Skin epidermis (tissue), 12 donors: ENCODE measurements at regions not wholly inside any gene's neighbourhood (a gene's known extent, or its start where the extent isn't known, plus 50 kb on each side); places are given as distances from the start of the nearest gene placed in this dataset.

Experiments
- H3K27ac ChIP-seq, 21 experiments: fragments of 200-600 bp; sonication (generic) in 11 of 21; one replicate each; pipeline ENCODE4 v1.5.0; 2020; ENCODE audit warnings: mild to moderate bottlenecking in 3 of 21, inconsistent platforms in 2 of 21, moderate library complexity in 2 of 21
- H3K4me3 ChIP-seq, 7 experiments: fragments of 200-600 bp; sonication (generic) in 2 of 7; one replicate each; pipeline ENCODE4 v1.5.0; 2020; ENCODE audit warnings: inconsistent platforms in 2 of 7, mild to moderate bottlenecking in 2 of 7, moderate library complexity in 1 of 7

GRCh38 chr6:139486476-139486799, 112.0 kb upstream of the CITED2 start:
- Histone ChIP-seq H3K27ac (no peak overlapping the region), H3K4me3 (no peak overlapping the region)

DNA sequence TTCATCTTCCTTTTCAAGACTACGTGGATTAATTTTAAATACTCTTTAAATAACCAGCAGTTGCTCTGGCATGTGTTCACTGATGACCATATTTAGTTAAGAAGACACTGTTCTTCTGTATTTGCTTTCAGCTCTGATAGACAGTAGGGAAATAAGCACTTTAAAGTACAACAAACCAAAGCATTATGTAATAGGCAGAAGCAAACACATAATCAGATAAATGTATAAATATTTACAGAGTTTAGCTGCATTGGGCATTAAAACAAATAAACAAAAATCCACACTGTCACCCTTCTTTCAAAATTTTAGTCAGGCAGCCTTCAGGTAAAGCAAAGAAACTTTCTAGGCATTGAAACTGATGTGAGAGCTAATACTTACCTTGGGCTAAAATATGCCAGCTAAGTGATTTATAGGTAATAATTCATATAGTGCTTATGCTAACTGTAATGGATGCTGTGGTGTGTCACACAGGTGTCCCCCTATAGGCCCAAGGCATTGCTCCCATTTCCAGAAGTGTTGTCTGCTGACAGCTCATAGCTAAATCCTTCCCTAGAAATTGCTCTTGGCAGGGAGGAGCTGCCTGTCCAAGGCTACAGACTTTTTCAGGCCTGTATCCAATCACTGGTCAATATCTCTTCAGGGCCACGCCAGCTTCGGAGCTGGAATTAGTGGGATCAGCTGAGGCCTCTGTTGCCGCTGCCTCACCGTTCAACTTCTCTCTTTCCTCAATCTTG, 111.5 kb upstream of the CITED2 start:
- H3K4me3 ChIP-seq = no peak overlapping the region
- no peak overlapping the region for H3K27ac ChIP-seq

DNA sequence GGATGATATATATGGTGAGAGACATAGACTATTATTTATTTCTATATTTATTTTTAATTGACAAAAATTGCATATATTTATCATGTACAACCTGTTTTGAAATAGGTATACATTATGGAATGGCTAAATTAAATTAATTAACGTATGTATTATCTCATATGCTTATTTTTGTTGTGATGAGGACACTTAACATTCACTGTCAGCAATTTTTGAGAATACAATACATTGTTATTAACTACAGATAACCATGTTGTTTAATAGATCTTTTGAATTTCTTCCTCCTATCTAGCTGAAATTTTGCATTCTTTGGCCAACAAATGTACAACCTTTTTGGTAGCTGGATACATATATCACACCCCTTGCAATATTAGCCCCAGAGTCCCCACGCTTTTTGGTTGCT, 110.7 kb upstream of the CITED2 start:
- Histone ChIP-seq H3K4me3 (no peak overlapping the region), H3K27ac (no peak overlapping the region)

- no peak overlapping the region for H3K4me3 ChIP-seq
- no peak overlapping the region for H3K27ac ChIP-seq
These were observed 108.6 kb upstream of the CITED2 start for GRCh38 chr6:139483079-139483478.

- no peak overlapping the region for H3K4me3 ChIP-seq
- H3K27ac ChIP-seq = no peak overlapping the region
These were observed 107.8 kb upstream of the CITED2 start for GRCh38 chr6:139482287-139482686.

DNA sequence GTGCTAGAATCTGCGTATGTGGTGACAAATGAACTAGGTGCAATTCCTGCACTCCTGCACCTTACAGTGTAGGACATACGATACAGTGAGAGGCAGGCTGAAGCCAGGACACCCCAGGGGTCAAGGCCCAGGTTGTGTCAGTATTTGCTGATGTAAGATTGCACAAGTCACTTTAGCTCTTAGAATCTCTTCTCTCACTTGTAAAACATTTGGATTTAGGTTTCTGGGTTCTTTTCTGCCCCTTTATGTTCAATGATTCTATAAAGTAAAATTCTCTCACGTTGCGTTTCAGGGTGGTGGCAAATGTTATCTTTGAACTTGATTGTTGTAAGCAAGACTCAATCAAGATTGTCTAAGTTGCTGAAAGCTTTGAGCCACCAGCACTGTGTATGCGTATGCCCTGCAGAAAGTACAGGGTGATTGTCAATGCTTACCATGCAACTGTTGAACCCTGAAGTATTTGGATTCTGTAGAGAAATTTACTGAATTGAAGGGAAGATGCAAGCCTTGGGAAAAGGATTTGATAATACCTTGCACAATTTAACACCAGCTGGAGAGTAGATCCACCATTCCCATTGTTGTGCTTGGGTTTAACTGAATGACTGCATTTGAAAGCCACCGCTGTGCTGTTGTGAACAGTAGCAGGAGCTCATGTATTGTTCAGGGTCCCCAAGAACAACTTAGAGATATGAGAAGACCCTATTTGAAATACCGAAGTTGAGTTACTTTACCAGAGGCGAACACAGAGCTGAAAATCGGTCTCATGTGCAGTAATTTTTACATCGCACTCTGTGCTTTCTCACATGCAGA, 106.1 kb upstream of the CITED2 start:
- H3K27ac ChIP-seq = no peak overlapping the region
- H3K4me3 ChIP-seq = no peak overlapping the region

DNA sequence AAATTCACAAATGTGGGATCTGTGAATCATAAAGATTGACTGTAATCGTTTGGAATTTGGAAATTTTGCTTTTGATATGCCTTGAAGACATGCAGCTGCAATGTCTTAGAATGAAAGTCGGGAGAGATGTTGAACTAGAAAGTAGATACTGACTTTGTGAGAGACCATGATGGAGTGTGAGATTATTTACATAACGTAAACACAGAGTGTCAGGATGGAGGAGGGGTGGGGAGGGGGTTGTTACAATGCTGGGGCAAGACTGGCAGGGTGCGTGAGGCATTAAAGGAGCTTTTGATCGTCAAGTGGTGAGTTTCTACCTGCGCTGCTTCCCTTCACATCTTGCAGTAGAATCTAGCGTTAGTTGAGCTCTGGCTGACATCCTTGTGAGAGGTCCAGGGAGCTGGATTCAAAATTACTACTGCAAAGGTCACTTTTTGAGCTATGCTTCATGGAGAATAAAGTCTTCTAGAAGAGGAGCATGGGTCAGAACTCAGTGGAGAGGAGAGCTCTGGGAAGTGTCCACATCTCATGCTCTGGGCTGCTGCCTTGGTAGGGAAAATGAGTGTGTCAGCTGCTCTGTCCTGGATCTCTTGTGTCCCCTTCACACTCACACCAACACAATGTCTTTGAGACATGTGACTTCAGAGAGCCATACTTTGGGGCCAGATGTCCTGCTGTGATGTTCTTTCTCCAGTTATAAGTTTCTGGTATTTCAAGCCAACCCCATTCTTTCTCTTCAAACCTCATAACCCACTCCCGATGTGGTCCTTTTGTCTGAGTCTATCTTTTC, 105.2 kb upstream of the CITED2 start:
- Histone ChIP-seq H3K27ac (no peak overlapping the region), H3K4me3 (no peak overlapping the region)

GRCh38 chr6:139475646-139476045, 101.2 kb upstream of the CITED2 start:
- Histone ChIP-seq H3K4me3 (no peak overlapping the region), H3K27ac (no peak overlapping the region)

- no peak overlapping the region for H3K4me3 ChIP-seq
- H3K27ac ChIP-seq = peak overlapping the region in 1 of 21 experiments; percentile 67
These were observed 100.8 kb upstream of the CITED2 start for GRCh38 chr6:139475241-139475640.

DNA sequence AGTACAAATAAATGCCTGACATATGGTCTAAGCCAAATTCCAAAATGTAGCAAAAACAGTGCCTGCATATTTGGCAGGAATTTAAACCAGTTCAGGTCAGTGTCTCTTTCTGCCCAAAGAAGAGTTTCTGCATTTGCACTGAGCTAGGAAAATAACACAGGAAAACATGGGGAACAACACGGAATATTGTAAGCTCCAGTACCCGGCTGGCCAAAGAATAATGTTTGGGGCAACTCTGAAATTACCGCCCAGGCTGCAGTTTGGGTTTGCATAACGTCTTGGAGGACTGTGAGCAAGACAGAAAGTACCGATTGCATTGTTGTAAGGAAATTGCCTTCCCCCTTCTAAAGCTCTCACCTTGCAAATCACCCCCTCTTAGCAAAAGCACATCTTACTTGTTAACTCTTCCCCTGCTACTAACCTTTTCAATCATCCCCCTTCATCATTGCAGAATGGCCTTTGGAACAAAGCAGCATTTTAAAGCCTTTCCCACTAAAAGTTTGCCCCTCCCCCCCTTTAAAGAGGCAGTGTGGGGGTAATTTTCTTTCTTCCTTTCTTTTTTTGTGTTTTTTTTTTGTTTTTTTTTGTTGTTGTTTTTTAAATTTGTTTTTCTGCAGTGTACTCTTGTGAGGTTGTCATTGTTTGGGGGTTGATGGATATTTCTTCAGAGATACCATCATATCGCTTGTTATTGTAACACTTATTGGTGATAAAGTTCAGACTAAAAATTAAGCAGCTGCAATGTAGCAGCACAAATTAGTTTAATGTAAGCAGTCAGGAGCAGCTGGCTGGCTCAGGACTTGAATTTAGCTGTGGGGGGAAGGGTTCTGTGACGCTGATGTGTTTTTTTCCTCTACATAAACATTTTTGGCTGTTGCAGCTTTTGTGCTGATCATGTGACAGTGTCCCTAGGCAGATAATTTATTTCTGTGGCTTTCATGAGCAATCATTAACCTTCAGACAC, 100.0 kb upstream of the CITED2 start:
- H3K4me3 ChIP-seq = no peak overlapping the region
- peak overlapping the region in 15 of 21 experiments; percentile 28 to 82 (median 67) for H3K27ac ChIP-seq

GRCh38 chr6:139473731-139474130, 99.3 kb upstream of the CITED2 start:
- Histone ChIP-seq H3K27ac (peak overlapping the region in 17 of 21 experiments; percentile 28 to 82 (median 65)), H3K4me3 (no peak overlapping the region)

- Histone ChIP-seq H3K27ac (peak overlapping the region in 17 of 21 experiments; percentile 4 to 82 (median 65)), H3K4me3 (no peak overlapping the region)
These were observed 98.8 kb upstream of the CITED2 start for GRCh38 chr6:139473231-139473701.

GRCh38 chr6:139472351-139473015, 98.0 kb upstream of the CITED2 start:
- Histone ChIP-seq H3K27ac (peak overlapping the region in 18 of 21 experiments; percentile 4 to 82 (median 64)), H3K4me3 (no peak overlapping the region)

- H3K27ac ChIP-seq = no peak overlapping the region
These were observed 96.5 kb upstream of the CITED2 start for GRCh38 chr6:139470997-139471396.

DNA sequence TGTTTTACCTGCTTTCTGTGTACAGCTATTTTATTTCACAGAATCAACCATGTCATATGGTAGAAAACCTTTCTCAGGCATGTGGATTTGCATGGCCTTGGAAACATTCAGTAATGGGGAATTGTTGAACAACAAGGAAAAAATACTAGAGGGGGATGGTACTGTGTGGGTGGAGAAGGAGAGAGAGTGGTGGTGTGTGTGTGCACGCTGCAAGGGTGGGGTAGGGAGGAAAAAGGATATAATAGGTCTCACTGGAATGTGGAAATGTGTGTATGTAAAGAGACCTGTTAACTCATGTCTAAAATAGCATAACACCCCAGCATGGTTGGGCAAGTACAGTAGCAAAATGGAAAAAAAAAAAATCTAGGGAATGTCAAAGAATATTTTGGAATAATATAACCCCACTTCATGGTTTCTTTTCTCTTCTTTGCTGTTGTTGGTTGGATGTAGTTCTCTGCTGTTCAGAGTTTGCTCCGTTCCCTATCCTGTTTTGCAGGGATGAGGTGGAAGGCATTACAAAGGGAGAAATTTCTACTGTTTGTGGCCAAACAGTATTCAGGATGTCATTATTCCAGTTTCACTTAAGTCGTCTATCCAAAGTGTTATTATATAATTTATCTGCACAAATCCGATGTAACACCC, 93.9 kb upstream of the CITED2 start:
- Histone ChIP-seq H3K4me3 (no peak overlapping the region), H3K27ac (peak overlapping the region in 3 of 21 experiments; percentile 2 to 44 (median 34))

More at GRCh38 chr6:139470997-139471396, 96.5 kb upstream of the CITED2 start:
- H3K4me3 ChIP-seq = no peak overlapping the region

- H3K4me3 ChIP-seq = no peak overlapping the region
These were observed 83.0 kb upstream of the CITED2 start for GRCh38 chr6:139457476-139457875.

GRCh38 chr6:139452148-139452876, 77.9 kb upstream of the CITED2 start:
- H3K27ac ChIP-seq = no peak overlapping the region

More at GRCh38 chr6:139457476-139457875, 83.0 kb upstream of the CITED2 start:
- no peak overlapping the region for H3K27ac ChIP-seq

More at GRCh38 chr6:139452148-139452876, 77.9 kb upstream of the CITED2 start:
- no peak overlapping the region for H3K4me3 ChIP-seq
